ENCODE measurements at regions not wholly inside any gene's neighbourhood (a gene's known extent, or its start where the extent isn't known, plus 50 kb on each side); places are given as distances from the start of the nearest gene placed in this dataset.

GRCh38 chr7:42485301-42485766 is 248.3 kb upstream of the GLI3 start:
- DNase-seq (ENCODE audit: low read depth) = peak; percentile 86
- no peak for TF ChIP-seq CTCF (IDR thresholded peaks at IDR 0.05; ENCODE audit: insufficient read depth, low read depth, low read length)
- H3K4me3 ChIP-seq (ENCODE audit: low read depth, low read length) = no peak overlapping the region

- TF ChIP-seq CTCF (IDR thresholded peaks at IDR 0.05; ENCODE audit: insufficient read depth, low read depth, low read length) = no peak
- H3K4me3 ChIP-seq (ENCODE audit: low read depth, low read length) = no peak overlapping the region
- DNase-seq (ENCODE audit: low read depth) = no peak
These were observed 246.9 kb upstream of the GLI3 start for GRCh38 chr7:42483886-42484285.

GRCh38 chr7:42479816-42480633 is 243.0 kb upstream of the GLI3 start:
- TF ChIP-seq CTCF (IDR thresholded peaks at IDR 0.05; ENCODE audit: insufficient read depth, low read depth, low read length) = no peak
- peak; percentile 95 for DNase-seq (ENCODE audit: low read depth)
- no peak overlapping the region for H3K4me3 ChIP-seq (ENCODE audit: low read depth, low read length)

DNA sequence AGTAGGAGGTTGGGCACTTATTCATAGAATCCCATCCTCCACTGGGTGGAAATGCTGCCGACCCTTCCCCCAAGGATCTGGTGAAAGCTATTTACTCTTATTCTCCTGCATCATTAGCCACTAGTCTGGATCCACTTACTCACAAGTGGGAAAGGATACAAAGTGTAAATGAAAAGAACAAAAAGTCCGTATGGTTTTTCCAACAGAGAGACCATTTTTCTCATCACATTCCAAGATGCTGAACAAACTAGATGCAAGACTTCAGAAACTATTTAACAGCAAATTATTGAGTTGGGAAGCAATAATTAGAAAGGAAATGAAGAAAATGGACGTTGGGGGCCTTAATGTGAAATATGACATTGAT is 242.4 kb upstream of the GLI3 start:
- DNase-seq (ENCODE audit: low read depth) = no peak
- H3K4me3 ChIP-seq (ENCODE audit: low read depth, low read length) = no peak overlapping the region
- TF ChIP-seq CTCF (IDR thresholded peaks at IDR 0.05; ENCODE audit: insufficient read depth, low read depth, low read length) = no peak

GRCh38 chr7:42478717-42479116 is 241.7 kb upstream of the GLI3 start:
- no peak for TF ChIP-seq CTCF (IDR thresholded peaks at IDR 0.05; ENCODE audit: insufficient read depth, low read depth, low read length)
- no peak overlapping the region for H3K4me3 ChIP-seq (ENCODE audit: low read depth, low read length)
- no peak for DNase-seq (ENCODE audit: low read depth)

- DNase-seq (ENCODE audit: low read depth) = no peak
- no peak for TF ChIP-seq CTCF (IDR thresholded peaks at IDR 0.05; ENCODE audit: insufficient read depth, low read depth, low read length)
- no peak overlapping the region for H3K4me3 ChIP-seq (ENCODE audit: low read depth, low read length)
These were observed 239.2 kb upstream of the GLI3 start for GRCh38 chr7:42476255-42476654.

GRCh38 chr7:42475082-42475481 is 238.1 kb upstream of the GLI3 start:
- H3K4me3 ChIP-seq (ENCODE audit: low read depth, low read length) = no peak overlapping the region
- no peak for TF ChIP-seq CTCF (IDR thresholded peaks at IDR 0.05; ENCODE audit: insufficient read depth, low read depth, low read length)
- no peak for DNase-seq (ENCODE audit: low read depth)

Data from fibroblast of villous mesenchyme (primary cell).